H1 (cell line): ENCODE measurements at regions not wholly inside any gene's neighbourhood (a gene's known extent, or its start where the extent isn't known, plus 50 kb on each side); places are given as distances from the start of the nearest gene placed in this dataset.
A peak's percentile ranks its signal among the peaks of the same experiment; 100 is the strongest.

Source experiments
- CTCF ChIA-PET: fragments of 300-600 bp; sonication (Branson Sonifier 250); formaldehyde crosslinking; loops from one replicate; lab custom pipeline; 2021; ENCODE audit not compliant: partially characterized antibody; lab: Charles Lee
- POLR2A ChIA-PET: fragments of 300-600 bp; sonication (Branson Sonifier 250); formaldehyde crosslinking; loops from one replicate; lab custom pipeline; 2021; ENCODE audit warnings: inconsistent platforms; ENCODE audit not compliant: partially characterized antibody; lab: Charles Lee
- DNase-seq, 2 experiments: peaks; one replicate each; pipeline versions ENCODE4 v3.0.0 to v3.0.0-alpha.2; 2010 to 2022; ENCODE audit warnings: low spot score in 2 of 2, low read depth in 1 of 2, mixed read lengths in 1 of 2
- FAIRE-seq: peaks from 2 replicates; lab custom pipeline; 2011; peaks lifted over from hg19 to GRCh38; lab: Jason Lieb, UNC
- H2AFZ ChIP-seq: 2 replicates; pipeline ENCODE4 v1.8.1; 2012; ENCODE audit warnings: low read length, inconsistent platforms
- H2AK5ac ChIP-seq: 2 replicates; pipeline ENCODE4 v1.6.1; 2013; ENCODE audit warnings: low read depth, low read length
- H2BK120ac ChIP-seq: replicated peaks from 2 replicates; pipeline ENCODE3; 2013; ENCODE audit warnings: low read depth, low read length, inconsistent platforms
- H2BK12ac ChIP-seq: 2 replicates; pipeline ENCODE4 v1.6.1; 2013; ENCODE audit warnings: low read depth, low read length
- H2BK15ac ChIP-seq: 2 replicates; pipeline ENCODE4 v1.6.1; 2013; ENCODE audit warnings: low read length
- H2BK20ac ChIP-seq: 2 replicates; pipeline ENCODE4 v1.6.1; 2013; ENCODE audit warnings: low read length
- H2BK5ac ChIP-seq: 2 replicates; pipeline ENCODE4 v1.6.1; 2013; ENCODE audit warnings: low read depth, low read length
- H3K14ac ChIP-seq: 2 replicates; pipeline ENCODE4 v1.6.1; 2013; ENCODE audit warnings: inconsistent platforms; ENCODE audit not compliant: insufficient read length
- H3K18ac ChIP-seq: 2 replicates; pipeline ENCODE4 v1.6.1; 2013; ENCODE audit warnings: low read length; ENCODE audit errors: extremely low read depth
- H3K23ac ChIP-seq: 2 replicates; pipeline ENCODE4 v1.6.1; 2013; ENCODE audit warnings: inconsistent platforms; ENCODE audit not compliant: insufficient read length
- H3K23me2 ChIP-seq: 2 replicates; pipeline ENCODE4 v1.6.1; 2013; ENCODE audit warnings: low read depth, low read length
- H3K27ac ChIP-seq: 2 replicates; pipeline ENCODE4 v1.6.1; 2011; ENCODE audit warnings: low read depth, low read length, inconsistent platforms
- H3K27me3 ChIP-seq, 4 experiments: replicated peaks in 1 of 4; 1 replicate in 1 of 4; 2 replicates in 3 of 4; pipeline versions ENCODE4 v1.6.1 to v1.8.1; 2011 to 2013; ENCODE audit warnings: low read length in 3 of 4, mild to moderate bottlenecking in 3 of 4, inconsistent platforms in 2 of 4, mixed read lengths in 2 of 4, moderate library complexity in 1 of 4; ENCODE audit not compliant: control insufficient read depth in 3 of 4, insufficient read depth in 3 of 4; ENCODE audit errors: extremely low read depth in 1 of 4
- H3K36me3 ChIP-seq, 4 experiments: 2 replicates each; pipeline versions ENCODE4 v1.6.1 to v1.8.1; 2011 to 2013; ENCODE audit warnings: mild to moderate bottlenecking in 4 of 4, low read length in 3 of 4, moderate library complexity in 2 of 4, control low read depth in 1 of 4, inconsistent platforms in 1 of 4; ENCODE audit not compliant: insufficient read depth in 4 of 4, control insufficient read depth in 2 of 4
- H3K4ac ChIP-seq: replicated peaks from 2 replicates; pipeline ENCODE3; 2013; ENCODE audit warnings: low read length, low read depth, mixed read lengths, inconsistent platforms; ENCODE audit not compliant: insufficient read length
- H3K4me1 ChIP-seq, 4 experiments: replicated peaks in 1 of 4; 1 replicate in 1 of 4; 2 replicates in 3 of 4; pipeline versions ENCODE4 v1.6.1 to v1.8.1; 2011 to 2013; ENCODE audit warnings: low read length in 3 of 4, inconsistent platforms in 2 of 4, mixed read lengths in 1 of 4; ENCODE audit not compliant: insufficient read depth in 4 of 4, control insufficient read depth in 3 of 4
- H3K4me2 ChIP-seq, 2 experiments: 2 replicates each; pipeline versions ENCODE4 v1.6.1 to v1.8.1; 2011 to 2013; ENCODE audit warnings: low read depth in 2 of 2, low read length in 2 of 2, control low read depth in 1 of 2, inconsistent platforms in 1 of 2, mild to moderate bottlenecking in 1 of 2; ENCODE audit not compliant: insufficient read depth in 1 of 2
- H3K4me3 ChIP-seq, 4 experiments: fragments of 200-600, 300-600 bp in 1 of 4; sonication (generic), shearing (Covaris generic), sonication (Bioruptor Twin) in 1 of 4; 2 replicates each; pipeline versions ENCODE4 v1.5.1 to v1.8.1; 2011 to 2016; ENCODE audit warnings: low read length in 4 of 4, low read depth in 3 of 4, control low read depth in 2 of 4, inconsistent platforms in 2 of 4, mild to moderate bottlenecking in 2 of 4, mixed read lengths in 1 of 4, moderate library complexity in 1 of 4; ENCODE audit not compliant: insufficient read depth in 2 of 4; ENCODE audit errors: extremely low read depth in 1 of 4
- H3K56ac ChIP-seq: replicated peaks from 2 replicates; pipeline ENCODE3; 2013; ENCODE audit warnings: low read depth, mild to moderate bottlenecking, mixed read lengths, low read length, inconsistent platforms; ENCODE audit not compliant: insufficient read length
- H3K79me1 ChIP-seq: 2 replicates; pipeline ENCODE4 v1.6.1; 2013; ENCODE audit warnings: low read depth, low read length, control low read depth
- H3K79me2 ChIP-seq, 2 experiments: 2 replicates each; pipeline versions ENCODE4 v1.6.1 to v1.8.1; 2012 to 2013; ENCODE audit warnings: low read length in 2 of 2, mild to moderate bottlenecking in 2 of 2, inconsistent platforms in 1 of 2; ENCODE audit not compliant: insufficient read depth in 2 of 2, control insufficient read depth in 1 of 2
- H3K9ac ChIP-seq, 4 experiments: replicated peaks in 1 of 4; 1 replicate in 1 of 4; 2 replicates in 3 of 4; pipeline versions ENCODE4 v1.6.1 to v1.8.1; 2011 to 2013; ENCODE audit warnings: low read depth in 3 of 4, low read length in 3 of 4, control low read depth in 2 of 4, mild to moderate bottlenecking in 2 of 4, moderate library complexity in 2 of 4, inconsistent platforms in 1 of 4; ENCODE audit errors: extremely low read depth in 1 of 4
- H3K9me3 ChIP-seq, 2 experiments: 2 replicates each; pipeline versions ENCODE4 v1.6.1 to v1.8.1; 2012 to 2013; ENCODE audit warnings: mild to moderate bottlenecking in 2 of 2, moderate library complexity in 2 of 2, control low read depth in 1 of 2, inconsistent platforms in 1 of 2, low read depth in 1 of 2, low read length in 1 of 2, mixed read lengths in 1 of 2; ENCODE audit not compliant: insufficient read depth in 2 of 2
- H4K20me1 ChIP-seq, 2 experiments: replicated peaks in 1 of 2; 2 replicates each; pipeline versions ENCODE3 to v1.8.1; 2011 to 2013; ENCODE audit warnings: inconsistent platforms in 2 of 2, low read length in 2 of 2, mild to moderate bottlenecking in 1 of 2; ENCODE audit not compliant: insufficient read depth in 2 of 2, control insufficient read depth in 1 of 2
- H4K5ac ChIP-seq: 2 replicates; pipeline ENCODE4 v1.6.1; 2013; ENCODE audit warnings: low read length, low read depth, mixed read lengths, inconsistent platforms; ENCODE audit not compliant: insufficient read length
- H4K8ac ChIP-seq: 2 replicates; pipeline ENCODE4 v1.8.0; 2013; ENCODE audit warnings: mild to moderate bottlenecking, moderate library complexity, low read length, inconsistent platforms; ENCODE audit not compliant: insufficient read depth; ENCODE audit errors: extremely low read depth
- H4K91ac ChIP-seq: replicated peaks from 2 replicates; pipeline ENCODE3; 2013; ENCODE audit warnings: low read length, mixed read lengths, inconsistent platforms; ENCODE audit not compliant: insufficient read length
- EP300 ChIP-seq, 2 experiments: IDR thresholded peaks; 1 replicate in 1 of 2; 2 replicates in 1 of 2; pipeline ENCODE4 v1.6.1; 2011 to 2012; ENCODE audit warnings: low read depth in 2 of 2, low read length in 2 of 2, mild to moderate bottlenecking in 2 of 2, borderline replicate concordance in 1 of 2, inconsistent platforms in 1 of 2, moderate library complexity in 1 of 2
- GABPA ChIP-seq: IDR thresholded peaks from 2 replicates; pipeline ENCODE4 v1.6.1; 2011; ENCODE audit warnings: mild to moderate bottlenecking, low read length, moderate library complexity, borderline replicate concordance; ENCODE audit not compliant: insufficient read depth
- MAFK ChIP-seq: IDR thresholded peaks from 2 replicates; pipeline ENCODE4 v1.6.1; 2012; ENCODE audit warnings: low read depth, mild to moderate bottlenecking, improper control_type of control experiment, low read length
- SIN3A ChIP-seq, 2 experiments: IDR thresholded peaks in 1 of 2; conservative IDR thresholded peaks in 1 of 2; 2 replicates each; pipeline ENCODE4 v1.6.1; 2011 to 2012; ENCODE audit warnings: low read length in 2 of 2, improper control_type of control experiment in 1 of 2, low read depth in 1 of 2, mild to moderate bottlenecking in 1 of 2
- WGBS, 2 experiments: shearing (Covaris generic) in 1 of 2; methylation state at CpG; one replicate each; pipeline versions ENCODE4 v1.1.6 to v1.1.7; 2013 to 2015; ENCODE audit warnings: low lambda C conversion rate in 2 of 2, mixed read lengths in 2 of 2, inconsistent platforms in 1 of 2, low coverage in 1 of 2, missing lambda C conversion rate in 1 of 2; ENCODE audit not compliant: insufficient replicate concordance in 2 of 2, insufficient coverage in 1 of 2, insufficient read length in 1 of 2; ENCODE audit errors: extremely low coverage in 1 of 2, missing lambda C conversion rate in 1 of 2; 5-methylcytosine and 5-hydroxymethylcytosine counted together

- no peak overlapping the region for H3K4me2 ChIP-seq
- no peak overlapping the region for H4K8ac ChIP-seq
- 82% methylated on average over 4 of the region's 4 CpGs; no CpG with 5 or more reads in 1 of the 2 experiments for WGBS, 2 experiments
- H3K4me1 ChIP-seq, result no peaks in the 10 kb centered on the region
- no peak overlapping the region for H3K23ac ChIP-seq
- H3K36me3 ChIP-seq, result no peaks in the 10 kb centered on the region
- no peak overlapping the region for H3K14ac ChIP-seq
- no peak overlapping the region for H2BK15ac ChIP-seq
- no peak overlapping the region for H3K4ac ChIP-seq
- H2AFZ ChIP-seq, result no peak overlapping the region
- TF ChIP-seq SIN3A (conservative IDR thresholded peaks at IDR 0.05 in 1 of 2, IDR thresholded peaks at IDR 0.05 in 1 of 2; ENCODE audit: low read depth in 1 of 2, low read length in 2 of 2) (no peak), EP300 (IDR thresholded peaks at IDR 0.05; ENCODE audit: borderline replicate concordance in 1 of 2, low read depth in 2 of 2, low read length in 2 of 2) (no peak), MAFK (peak; percentile 42; the same call in 1 of the 2 replicates), GABPA (no peak)
- no peak overlapping the region for H2AK5ac ChIP-seq
- no peak overlapping the region for H2BK5ac ChIP-seq
- H3K9ac ChIP-seq, result no peak overlapping the region
- no peak overlapping the region for H2BK12ac ChIP-seq
- no peak overlapping the region for H3K56ac ChIP-seq
- no peak overlapping the region for H3K4me3 ChIP-seq
- FAIRE-seq, result no peak
- no peak overlapping the region for H2BK20ac ChIP-seq
- no peak overlapping the region for H4K91ac ChIP-seq
- POLR2A ChIA-PET, result interaction anchor here (0.5 kb wide), 1 partner anchor 25 kb away, joined by 3 read pairs; no protein-coding TSS in a partner anchor
- no peaks in the 10 kb centered on the region; a peak in 1 of 7 replicates for H3K27me3 ChIP-seq
- CTCF ChIA-PET, result interaction anchor here (1.4 to 1.9 kb wide), 2 partner anchors 15 to 151 kb away, joined by 5 to 6 read pairs; no protein-coding TSS in a partner anchor
- H4K20me1 ChIP-seq, result no peaks in the 10 kb centered on the region
- H3K79me1 ChIP-seq, result no peaks in the 10 kb centered on the region
- no peak overlapping the region for H4K5ac ChIP-seq
- peaks cover 3 to 4% of the 10 kb centered on the region in 2 experiments; a peak in 1 of 4 replicates for H3K9me3 ChIP-seq
- no peak for DNase-seq
- no peak overlapping the region for H3K18ac ChIP-seq
- 0 out of 2 replicates have a peak, but pooled peaks cover 2% of the 10 kb centered on the region for H3K23me2 ChIP-seq
- no peaks in the 10 kb centered on the region for H3K79me2 ChIP-seq
- H2BK120ac ChIP-seq, result no peak overlapping the region
- no peak overlapping the region for H3K27ac ChIP-seq
Measured at GRCh38 chr6:14061643-14062042, 55.9 kb upstream of the CD83 start.
